Neural cell (in vitro differentiated cells): ENCODE measurements at regions not wholly inside any gene's neighbourhood (a gene's known extent, or its start where the extent isn't known, plus 50 kb on each side); places are given as distances from the start of the nearest gene placed in this dataset.

Experiments
- H2AFZ ChIP-seq: fragments of 200-600, 300-800 bp; sonication (generic), shearing (Covaris generic); 2 replicates; pipeline ENCODE4 v1.6.0; 2014; ENCODE audit warnings: low read depth, mild to moderate bottlenecking, antibody characterized with exemption, low read length, moderate library complexity
- H3F3A ChIP-seq: fragments of 200-600 bp; shearing (Covaris generic); 2 replicates; pipeline ENCODE4 v1.6.1; 2016; ENCODE audit warnings: mild to moderate bottlenecking, moderate library complexity, mixed read lengths, antibody characterized with exemption, low read length; ENCODE audit not compliant: insufficient read depth, poor library complexity, severe bottlenecking
- H3K27ac ChIP-seq: fragments of 200-600, 300-800 bp; sonication (generic), shearing (Covaris generic); 2 replicates; pipeline ENCODE4 v1.5.1; 2014; ENCODE audit warnings: mild to moderate bottlenecking, low read length, moderate library complexity
- H3K27me3 ChIP-seq: fragments of 300-800, 200-600 bp; sonication (generic), shearing (Covaris generic); 2 replicates; pipeline ENCODE4 v1.6.0; 2014; ENCODE audit warnings: mild to moderate bottlenecking, low read depth, low read length, moderate library complexity; ENCODE audit not compliant: insufficient read depth
- H3K36me3 ChIP-seq: fragments of 300-800, 200-600 bp; sonication (generic), shearing (Covaris generic); 2 replicates; pipeline ENCODE4 v1.5.1; 2014; ENCODE audit warnings: mild to moderate bottlenecking, antibody characterized with exemption, low read length, moderate library complexity; ENCODE audit not compliant: insufficient read depth
- H3K4me2 ChIP-seq: fragments of 300-800, 200-600 bp; sonication (generic), shearing (Covaris generic); 2 replicates; pipeline ENCODE4 v1.6.0; 2014; ENCODE audit warnings: mild to moderate bottlenecking, low read length
- H3K4me3 ChIP-seq: fragments of 300-800, 200-600 bp; sonication (generic), shearing (Covaris generic); 2 replicates; pipeline ENCODE4 v1.5.1; 2014; ENCODE audit warnings: mild to moderate bottlenecking, low read length, moderate library complexity
- H3K79me2 ChIP-seq: fragments of 200-600 bp; shearing (Covaris generic); replicated peaks from 2 replicates; pipeline ENCODE4 v1.6.0; 2014; ENCODE audit warnings: mild to moderate bottlenecking, low read length, moderate library complexity; ENCODE audit not compliant: insufficient read depth
- H3K9ac ChIP-seq: fragments of 300-800, 200-600 bp; sonication (generic), shearing (Covaris generic); 2 replicates; pipeline ENCODE4 v1.6.1; 2016; ENCODE audit warnings: mild to moderate bottlenecking, low read length, mixed read lengths
- H3K9me2 ChIP-seq: fragments of 200-600 bp; shearing (Covaris generic); 2 replicates; pipeline ENCODE4 v1.6.1; 2016; ENCODE audit warnings: mild to moderate bottlenecking, low read length, mixed read lengths; ENCODE audit not compliant: insufficient read depth
- H3K9me3 ChIP-seq: fragments of 200-600, 300-800 bp; sonication (generic), shearing (Covaris generic); 2 replicates; pipeline ENCODE4 v1.6.1; 2016; ENCODE audit warnings: mild to moderate bottlenecking, mixed run types, low read length, moderate library complexity, mixed read lengths
- H4K20me1 ChIP-seq: fragments of 200-600 bp; shearing (Covaris generic); 2 replicates; pipeline ENCODE4 v1.6.1; 2016; ENCODE audit warnings: mild to moderate bottlenecking, mixed run types; ENCODE audit not compliant: insufficient read depth
- EP300 ChIP-seq: fragments of 450-650 bp; conservative IDR thresholded peaks from 2 replicates; pipeline ENCODE4 v1.6.1; 2014; ENCODE audit warnings: antibody characterized with exemption, mild to moderate bottlenecking, moderate library complexity; ENCODE audit not compliant: poor library complexity, severe bottlenecking
- EZH2 ChIP-seq: fragments of 200-600, 300-800 bp; shearing (Covaris generic), sonication (generic); IDR thresholded peaks from 2 replicates; pipeline ENCODE4 v1.6.1; 2014; ENCODE audit warnings: antibody characterized with exemption, low read length, borderline replicate concordance, mild to moderate bottlenecking; ENCODE audit not compliant: insufficient read depth, poor library complexity, severe bottlenecking
- MXI1 ChIP-seq: fragments of 450-650 bp; conservative IDR thresholded peaks from 2 replicates; pipeline ENCODE4 v1.6.1; 2014; ENCODE audit warnings: antibody characterized with exemption, mild to moderate bottlenecking; ENCODE audit not compliant: poor library complexity, severe bottlenecking
- POLR2AphosphoS5 ChIP-seq: IDR thresholded peaks from 2 replicates; pipeline ENCODE4 v1.6.1; 2012
- RAD21 ChIP-seq: fragments of 450-650 bp; conservative IDR thresholded peaks from 2 replicates; pipeline ENCODE4 v1.6.1; 2014; ENCODE audit warnings: antibody characterized with exemption, mild to moderate bottlenecking, moderate library complexity
- SMC3 ChIP-seq: fragments of 450-650 bp; conservative IDR thresholded peaks from 2 replicates; pipeline ENCODE4 v1.6.1; 2014; ENCODE audit warnings: antibody characterized with exemption, mild to moderate bottlenecking, moderate library complexity; ENCODE audit not compliant: poor library complexity
- TAF1 ChIP-seq: IDR thresholded peaks from 2 replicates; pipeline ENCODE4 v1.6.1; 2012; ENCODE audit warnings: low read depth
- TF ChIP-seq, protein P1 (sequence below): fragments of 450-650 bp; IDR thresholded peaks from 2 replicates; pipeline ENCODE4 v1.5.1; 2014; ENCODE audit warnings: antibody characterized with exemption, mild to moderate bottlenecking, moderate library complexity; ENCODE audit not compliant: poor library complexity, severe bottlenecking
- TF ChIP-seq, protein P2 (sequence below): IDR thresholded peaks from 2 replicates; pipeline ENCODE4 v1.6.1; 2012; ENCODE audit warnings: borderline replicate concordance

DNA sequence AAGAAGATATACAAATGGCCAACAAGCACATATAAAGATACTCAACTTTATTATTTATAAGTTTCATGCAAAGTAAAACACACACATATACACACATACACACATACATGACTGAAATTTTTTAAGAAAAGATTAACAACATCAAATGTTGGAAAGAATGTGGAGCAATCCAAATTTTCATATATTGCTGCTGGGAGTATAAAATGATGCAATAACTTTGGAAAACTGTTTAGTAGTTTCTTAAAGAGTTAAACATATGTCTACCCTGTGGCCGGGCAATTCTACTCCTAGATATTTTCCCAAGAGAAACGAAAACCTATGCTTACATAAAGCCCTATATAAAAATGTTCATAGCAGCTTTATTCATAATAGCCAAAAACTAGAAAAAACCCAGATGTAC, 99.8 kb upstream of the NR4A3 start:
- Histone ChIP-seq H3K4me3 (no peak overlapping the region), H3K9me2 (no peaks in the 10 kb centered on the region), H3K27ac (no peak overlapping the region), H3K9ac (no peak overlapping the region), H3K79me2 (no peaks in the 10 kb centered on the region), H3K4me2 (no peak overlapping the region), H2AFZ (no peak overlapping the region), H3K36me3 (no peaks in the 10 kb centered on the region), H3K9me3 (no peaks in the 10 kb centered on the region), H3F3A (no peaks in the 10 kb centered on the region), H4K20me1 (no peaks in the 10 kb centered on the region), H3K27me3 (no peaks in the 10 kb centered on the region)
- TF ChIP-seq EZH2: no peak
- TF ChIP-seq TAF1: no peak
- TF ChIP-seq POLR2AphosphoS5: no peak
- TF ChIP-seq, protein P1, sequence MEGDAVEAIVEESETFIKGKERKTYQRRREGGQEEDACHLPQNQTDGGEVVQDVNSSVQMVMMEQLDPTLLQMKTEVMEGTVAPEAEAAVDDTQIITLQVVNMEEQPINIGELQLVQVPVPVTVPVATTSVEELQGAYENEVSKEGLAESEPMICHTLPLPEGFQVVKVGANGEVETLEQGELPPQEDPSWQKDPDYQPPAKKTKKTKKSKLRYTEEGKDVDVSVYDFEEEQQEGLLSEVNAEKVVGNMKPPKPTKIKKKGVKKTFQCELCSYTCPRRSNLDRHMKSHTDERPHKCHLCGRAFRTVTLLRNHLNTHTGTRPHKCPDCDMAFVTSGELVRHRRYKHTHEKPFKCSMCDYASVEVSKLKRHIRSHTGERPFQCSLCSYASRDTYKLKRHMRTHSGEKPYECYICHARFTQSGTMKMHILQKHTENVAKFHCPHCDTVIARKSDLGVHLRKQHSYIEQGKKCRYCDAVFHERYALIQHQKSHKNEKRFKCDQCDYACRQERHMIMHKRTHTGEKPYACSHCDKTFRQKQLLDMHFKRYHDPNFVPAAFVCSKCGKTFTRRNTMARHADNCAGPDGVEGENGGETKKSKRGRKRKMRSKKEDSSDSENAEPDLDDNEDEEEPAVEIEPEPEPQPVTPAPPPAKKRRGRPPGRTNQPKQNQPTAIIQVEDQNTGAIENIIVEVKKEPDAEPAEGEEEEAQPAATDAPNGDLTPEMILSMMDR: no peak
- no peak for TF ChIP-seq RAD21
- TF ChIP-seq, protein P2, sequence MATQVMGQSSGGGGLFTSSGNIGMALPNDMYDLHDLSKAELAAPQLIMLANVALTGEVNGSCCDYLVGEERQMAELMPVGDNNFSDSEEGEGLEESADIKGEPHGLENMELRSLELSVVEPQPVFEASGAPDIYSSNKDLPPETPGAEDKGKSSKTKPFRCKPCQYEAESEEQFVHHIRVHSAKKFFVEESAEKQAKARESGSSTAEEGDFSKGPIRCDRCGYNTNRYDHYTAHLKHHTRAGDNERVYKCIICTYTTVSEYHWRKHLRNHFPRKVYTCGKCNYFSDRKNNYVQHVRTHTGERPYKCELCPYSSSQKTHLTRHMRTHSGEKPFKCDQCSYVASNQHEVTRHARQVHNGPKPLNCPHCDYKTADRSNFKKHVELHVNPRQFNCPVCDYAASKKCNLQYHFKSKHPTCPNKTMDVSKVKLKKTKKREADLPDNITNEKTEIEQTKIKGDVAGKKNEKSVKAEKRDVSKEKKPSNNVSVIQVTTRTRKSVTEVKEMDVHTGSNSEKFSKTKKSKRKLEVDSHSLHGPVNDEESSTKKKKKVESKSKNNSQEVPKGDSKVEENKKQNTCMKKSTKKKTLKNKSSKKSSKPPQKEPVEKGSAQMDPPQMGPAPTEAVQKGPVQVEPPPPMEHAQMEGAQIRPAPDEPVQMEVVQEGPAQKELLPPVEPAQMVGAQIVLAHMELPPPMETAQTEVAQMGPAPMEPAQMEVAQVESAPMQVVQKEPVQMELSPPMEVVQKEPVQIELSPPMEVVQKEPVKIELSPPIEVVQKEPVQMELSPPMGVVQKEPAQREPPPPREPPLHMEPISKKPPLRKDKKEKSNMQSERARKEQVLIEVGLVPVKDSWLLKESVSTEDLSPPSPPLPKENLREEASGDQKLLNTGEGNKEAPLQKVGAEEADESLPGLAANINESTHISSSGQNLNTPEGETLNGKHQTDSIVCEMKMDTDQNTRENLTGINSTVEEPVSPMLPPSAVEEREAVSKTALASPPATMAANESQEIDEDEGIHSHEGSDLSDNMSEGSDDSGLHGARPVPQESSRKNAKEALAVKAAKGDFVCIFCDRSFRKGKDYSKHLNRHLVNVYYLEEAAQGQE: no peak
- TF ChIP-seq SMC3: no peak
- TF ChIP-seq EP300: no peak
- no peak for TF ChIP-seq MXI1

DNA sequence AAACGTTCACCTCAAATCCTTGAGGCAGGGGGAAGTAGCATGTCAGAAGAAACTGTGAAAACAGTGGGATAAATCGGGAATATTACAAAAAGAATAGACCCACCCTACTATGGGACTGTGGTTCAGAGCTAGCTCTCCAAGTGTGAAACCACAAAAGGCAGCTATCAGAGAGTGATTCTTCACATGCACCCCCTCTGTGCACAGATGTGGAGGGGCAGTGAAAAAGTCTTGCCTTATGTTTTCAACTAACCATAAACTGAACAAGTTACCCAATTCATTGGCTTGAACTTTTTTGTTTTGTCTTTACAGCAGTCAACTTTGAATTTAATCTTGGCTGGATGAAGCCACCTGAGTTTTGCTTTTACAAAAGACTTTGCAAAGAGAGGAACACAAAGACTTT, 98.8 kb upstream of the NR4A3 start:
- Histone ChIP-seq H2AFZ (no peak overlapping the region), H4K20me1 (no peaks in the 10 kb centered on the region), H3K36me3 (no peaks in the 10 kb centered on the region), H3K9me2 (no peaks in the 10 kb centered on the region), H3K4me3 (no peak overlapping the region), H3K9ac (no peak overlapping the region), H3K27me3 (no peaks in the 10 kb centered on the region), H3K9me3 (no peaks in the 10 kb centered on the region), H3K79me2 (no peaks in the 10 kb centered on the region), H3K4me2 (no peak overlapping the region), H3K27ac (no peak overlapping the region), H3F3A (no peaks in the 10 kb centered on the region)
- TF ChIP-seq SMC3 (no peak), MXI1 (no peak)

DNA sequence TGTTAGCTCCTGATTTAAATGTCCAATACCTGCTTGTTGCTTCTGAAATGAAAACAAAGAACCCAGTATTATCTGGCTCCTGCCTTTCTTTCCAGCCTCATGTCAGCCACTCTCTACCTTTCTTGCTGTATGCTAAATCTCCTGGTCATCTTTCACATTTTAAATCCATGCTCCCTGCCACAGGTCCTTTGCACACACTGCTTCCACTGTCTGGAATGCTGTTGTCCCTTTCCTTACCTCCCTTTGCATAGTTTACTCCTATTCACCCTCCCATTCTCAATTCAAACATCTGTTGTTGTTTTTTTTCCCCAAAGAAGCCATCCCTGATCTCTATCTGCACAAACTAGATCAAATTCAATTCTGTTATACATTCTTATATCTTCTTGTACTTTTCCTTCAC, 97.0 kb upstream of the NR4A3 start:
- no peak overlapping the region for H3K27ac ChIP-seq

More for the DNA sequence above, 97.0 kb upstream of the NR4A3 start:
- H3F3A ChIP-seq: no peaks in the 10 kb centered on the region
- no peaks in the 10 kb centered on the region for H3K9me3 ChIP-seq
- H3K9ac ChIP-seq: no peak overlapping the region
- TF ChIP-seq MXI1 (no peak), EZH2 (no peak), POLR2AphosphoS5 (no peak), SMC3 (no peak), TAF1 (no peak), RAD21 (no peak), EP300 (no peak)
- TF ChIP-seq, protein P2: no peak
- TF ChIP-seq, protein P1: no peak
- no peaks in the 10 kb centered on the region for H3K36me3 ChIP-seq
- H2AFZ ChIP-seq: no peak overlapping the region
- no peaks in the 10 kb centered on the region for H3K27me3 ChIP-seq
- no peaks in the 10 kb centered on the region for H3K79me2 ChIP-seq
- no peak overlapping the region for H3K4me3 ChIP-seq
- no peaks in the 10 kb centered on the region for H3K9me2 ChIP-seq
- no peaks in the 10 kb centered on the region for H4K20me1 ChIP-seq
- no peak overlapping the region for H3K4me2 ChIP-seq
